ENCODE measurements at regions not wholly inside any gene's neighbourhood (a gene's known extent, or its start where the extent isn't known, plus 50 kb on each side); places are given as distances from the start of the nearest gene placed in this dataset.

DNA sequence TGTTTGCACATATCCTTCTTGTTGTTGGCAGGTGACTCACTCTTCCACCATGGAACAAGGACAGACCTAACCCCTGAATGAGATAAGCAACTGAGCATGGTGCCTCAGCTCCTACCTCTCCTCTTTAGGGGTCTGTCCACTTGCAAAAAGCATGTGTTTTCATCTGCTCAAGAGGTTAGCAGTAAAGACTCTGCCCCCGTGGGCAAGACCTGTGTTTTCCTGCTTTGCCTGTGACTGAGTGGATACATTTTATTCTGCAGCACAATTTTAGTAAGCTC, 111.0 kb upstream of the LIFR start (continued):
- TF ChIP-seq, protein P1, sequence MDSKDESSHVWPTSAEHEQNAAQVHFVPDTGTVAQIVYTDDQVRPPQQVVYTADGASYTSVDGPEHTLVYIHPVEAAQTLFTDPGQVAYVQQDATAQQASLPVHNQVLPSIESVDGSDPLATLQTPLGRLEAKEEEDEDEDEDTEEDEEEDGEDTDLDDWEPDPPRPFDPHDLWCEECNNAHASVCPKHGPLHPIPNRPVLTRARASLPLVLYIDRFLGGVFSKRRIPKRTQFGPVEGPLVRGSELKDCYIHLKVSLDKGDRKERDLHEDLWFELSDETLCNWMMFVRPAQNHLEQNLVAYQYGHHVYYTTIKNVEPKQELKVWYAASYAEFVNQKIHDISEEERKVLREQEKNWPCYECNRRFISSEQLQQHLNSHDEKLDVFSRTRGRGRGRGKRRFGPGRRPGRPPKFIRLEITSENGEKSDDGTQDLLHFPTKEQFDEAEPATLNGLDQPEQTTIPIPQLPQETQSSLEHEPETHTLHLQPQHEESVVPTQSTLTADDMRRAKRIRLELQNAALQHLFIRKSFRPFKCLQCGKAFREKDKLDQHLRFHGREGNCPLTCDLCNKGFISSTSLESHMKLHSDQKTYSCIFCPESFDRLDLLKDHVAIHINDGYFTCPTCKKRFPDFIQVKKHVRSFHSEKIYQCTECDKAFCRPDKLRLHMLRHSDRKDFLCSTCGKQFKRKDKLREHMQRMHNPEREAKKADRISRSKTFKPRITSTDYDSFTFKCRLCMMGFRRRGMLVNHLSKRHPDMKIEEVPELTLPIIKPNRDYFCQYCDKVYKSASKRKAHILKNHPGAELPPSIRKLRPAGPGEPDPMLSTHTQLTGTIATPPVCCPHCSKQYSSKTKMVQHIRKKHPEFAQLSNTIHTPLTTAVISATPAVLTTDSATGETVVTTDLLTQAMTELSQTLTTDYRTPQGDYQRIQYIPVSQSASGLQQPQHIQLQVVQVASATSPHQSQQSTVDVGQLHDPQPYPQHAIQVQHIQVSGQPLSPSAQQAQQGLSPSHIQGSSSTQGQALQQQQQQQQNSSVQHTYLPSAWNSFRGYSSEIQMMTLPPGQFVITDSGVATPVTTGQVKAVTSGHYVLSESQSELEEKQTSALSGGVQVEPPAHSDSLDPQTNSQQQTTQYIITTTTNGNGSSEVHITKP (CRISPR knock-in tag; IDR thresholded peaks at IDR 0.05; ENCODE audit: low read depth), result no peak
- TF ChIP-seq MXI1 (IDR thresholded peaks at IDR 0.05; ENCODE audit: borderline replicate concordance, low read depth, low read length) (no peak), GZF1 (CRISPR knock-in tag; IDR thresholded peaks at IDR 0.05) (no peak), JUNB (CRISPR knock-in tag; IDR thresholded peaks at IDR 0.05; ENCODE audit: borderline replicate concordance) (no peak)

DNA sequence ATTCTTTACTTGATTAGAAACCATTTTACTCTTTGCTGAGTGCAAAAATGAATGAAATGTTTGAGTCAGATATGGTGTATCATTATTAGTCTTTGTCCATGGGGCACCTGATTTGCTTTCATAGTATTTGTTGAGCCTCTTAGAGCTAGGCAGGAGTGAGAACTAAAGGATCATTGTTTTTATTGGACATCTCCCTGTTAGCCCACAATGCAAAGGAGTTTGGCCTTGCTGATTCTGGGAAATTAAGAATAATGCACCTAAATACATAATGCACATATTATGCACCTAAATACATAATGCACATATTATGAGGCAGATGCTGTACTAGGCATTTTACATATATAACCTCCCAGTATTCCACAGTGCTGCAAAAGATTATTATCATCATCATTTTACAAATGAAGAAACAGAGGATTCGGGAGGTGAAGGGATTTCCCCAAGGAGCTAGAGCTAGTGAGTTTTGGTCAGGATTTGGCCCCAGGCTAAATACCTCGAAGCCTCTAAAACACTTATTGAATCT, 113.0 kb upstream of the LIFR start:
- no peak overlapping the region for H3K4me2 ChIP-seq (ENCODE audit: low read depth, low read length)
- 20% methylated on average over 2 of the region's 2 CpGs for WGBS (ENCODE audit: low lambda C conversion rate)
- ATAC-seq (no peak), DNase-seq (ENCODE audit: low spot score) (no peak), FAIRE-seq (no peak)
- ChIA-PET CTCF (ENCODE audit: low intra/inter-chr PET ratio, low total read pairs) (no interaction called here), POLR2A (no interaction called here)
- intact Hi-C loops (cut with micrococcal nuclease; ENCODE audit: unreplicated experiment) (loop anchor here (5.0 kb wide), 2 partner anchors 117 to 138 kb away; no protein-coding TSS in a partner anchor), in situ Hi-C loops (cut with HindIII; ENCODE audit: extremely low pct_ligation_motif_present, low pct_unique_long_range_greater_than_20kb) (loop anchor here (5.0 kb wide), 2 partner anchors 138 to 232 kb away; no protein-coding TSS in a partner anchor)
- no peaks in the 10 kb centered on the region for H4K20me1 ChIP-seq (ENCODE audit: insufficient read depth, low read length)
- H3K36me3 ChIP-seq (replicated peaks in 1 of 2; ENCODE audit: control insufficient read depth in 1 of 2, insufficient read depth in 2 of 2, low read length in 2 of 2), result no peaks in the 10 kb centered on the region
- no peaks in the 10 kb centered on the region for H3K9me3 ChIP-seq (ENCODE audit: low read length)
- H3K4me3 ChIP-seq (replicated peaks in 1 of 3; ENCODE audit: insufficient read depth in 1 of 3, low read depth in 2 of 3, low read length in 3 of 3), result no peak overlapping the region
- no peaks in the 10 kb centered on the region for H3K79me2 ChIP-seq (ENCODE audit: insufficient read depth, low read length)
- no peak overlapping the region for H3K9ac ChIP-seq (ENCODE audit: insufficient read depth, low read depth, low read length)
- no peak overlapping the region for H2AFZ ChIP-seq (ENCODE audit: low read length)
- no peaks in the 10 kb centered on the region; a peak in 2 of 5 replicates for H3K27me3 ChIP-seq (ENCODE audit: control insufficient read depth in 1 of 2, insufficient read depth in 2 of 2, low read length in 2 of 2)
- BruUV-seq (replicated peaks), result no TSS peak
- H3K4me1 ChIP-seq (ENCODE audit: insufficient read depth, low read length), result peaks cover 17% of the 10 kb centered on the region
- H3K27ac ChIP-seq (ENCODE audit: extremely low read length, insufficient read depth, low read length), result no peak overlapping the region
- TF ChIP-seq, protein P2, sequence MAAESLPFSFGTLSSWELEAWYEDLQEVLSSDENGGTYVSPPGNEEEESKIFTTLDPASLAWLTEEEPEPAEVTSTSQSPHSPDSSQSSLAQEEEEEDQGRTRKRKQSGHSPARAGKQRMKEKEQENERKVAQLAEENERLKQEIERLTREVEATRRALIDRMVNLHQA (CRISPR knock-in tag; IDR thresholded peaks at IDR 0.05), result no peak
- TF ChIP-seq ARID2 (CRISPR knock-in tag; IDR thresholded peaks at IDR 0.05; ENCODE audit: borderline replicate concordance), result no peak
- no peak for TF ChIP-seq ZNF816 (CRISPR knock-in tag; IDR thresholded peaks at IDR 0.05; ENCODE audit: borderline replicate concordance)
- no peak for TF ChIP-seq SRSF9 (IDR thresholded peaks at IDR 0.05; ENCODE audit: borderline replicate concordance, insufficient read depth, low read depth, low read length, poor library complexity, severe bottlenecking)
- TF ChIP-seq, protein P3, sequence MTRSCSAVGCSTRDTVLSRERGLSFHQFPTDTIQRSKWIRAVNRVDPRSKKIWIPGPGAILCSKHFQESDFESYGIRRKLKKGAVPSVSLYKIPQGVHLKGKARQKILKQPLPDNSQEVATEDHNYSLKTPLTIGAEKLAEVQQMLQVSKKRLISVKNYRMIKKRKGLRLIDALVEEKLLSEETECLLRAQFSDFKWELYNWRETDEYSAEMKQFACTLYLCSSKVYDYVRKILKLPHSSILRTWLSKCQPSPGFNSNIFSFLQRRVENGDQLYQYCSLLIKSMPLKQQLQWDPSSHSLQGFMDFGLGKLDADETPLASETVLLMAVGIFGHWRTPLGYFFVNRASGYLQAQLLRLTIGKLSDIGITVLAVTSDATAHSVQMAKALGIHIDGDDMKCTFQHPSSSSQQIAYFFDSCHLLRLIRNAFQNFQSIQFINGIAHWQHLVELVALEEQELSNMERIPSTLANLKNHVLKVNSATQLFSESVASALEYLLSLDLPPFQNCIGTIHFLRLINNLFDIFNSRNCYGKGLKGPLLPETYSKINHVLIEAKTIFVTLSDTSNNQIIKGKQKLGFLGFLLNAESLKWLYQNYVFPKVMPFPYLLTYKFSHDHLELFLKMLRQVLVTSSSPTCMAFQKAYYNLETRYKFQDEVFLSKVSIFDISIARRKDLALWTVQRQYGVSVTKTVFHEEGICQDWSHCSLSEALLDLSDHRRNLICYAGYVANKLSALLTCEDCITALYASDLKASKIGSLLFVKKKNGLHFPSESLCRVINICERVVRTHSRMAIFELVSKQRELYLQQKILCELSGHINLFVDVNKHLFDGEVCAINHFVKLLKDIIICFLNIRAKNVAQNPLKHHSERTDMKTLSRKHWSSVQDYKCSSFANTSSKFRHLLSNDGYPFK (CRISPR knock-in tag; IDR thresholded peaks at IDR 0.05; ENCODE audit: borderline replicate concordance), result no peak
- TF ChIP-seq PHF20 (CRISPR knock-in tag; IDR thresholded peaks at IDR 0.05), result no peak
- TF ChIP-seq HIVEP1 (CRISPR knock-in tag; IDR thresholded peaks at IDR 0.05), result no peak
- TF ChIP-seq, protein P4, sequence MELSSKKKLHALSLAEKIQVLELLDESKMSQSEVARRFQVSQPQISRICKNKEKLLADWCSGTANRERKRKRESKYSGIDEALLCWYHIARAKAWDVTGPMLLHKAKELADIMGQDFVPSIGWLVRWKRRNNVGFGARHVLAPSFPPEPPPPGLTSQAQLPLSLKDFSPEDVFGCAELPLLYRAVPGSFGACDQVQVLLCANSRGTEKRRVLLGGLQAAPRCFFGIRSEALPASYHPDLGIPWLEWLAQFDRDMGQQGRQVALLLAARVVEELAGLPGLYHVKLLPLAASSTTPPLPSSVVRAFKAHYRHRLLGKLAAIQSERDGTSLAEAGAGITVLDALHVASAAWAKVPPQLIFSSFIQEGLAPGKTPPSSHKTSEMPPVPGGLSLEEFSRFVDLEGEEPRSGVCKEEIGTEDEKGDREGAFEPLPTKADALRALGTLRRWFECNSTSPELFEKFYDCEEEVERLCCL (CRISPR knock-in tag; IDR thresholded peaks at IDR 0.05; ENCODE audit: borderline replicate concordance), result no peak
- TF ChIP-seq GLI4 (CRISPR knock-in tag; IDR thresholded peaks at IDR 0.05; ENCODE audit: borderline replicate concordance), result no peak
- no peak for TF ChIP-seq ZSCAN31 (CRISPR knock-in tag; IDR thresholded peaks at IDR 0.05; ENCODE audit: low read depth)
